IPS-NIHi11 (cell line): ENCODE measurements at regions not wholly inside any gene's neighbourhood (a gene's known extent, or its start where the extent isn't known, plus 50 kb on each side); places are given as distances from the start of the nearest gene placed in this dataset.
"Not testable (repeated sequence)": the region's sequence is repeated elsewhere in the genome, so short reads cannot be mapped to it uniquely, and the experiment has no call there.

Source experiments
- DNase-seq: peaks from one replicate; pipeline ENCODE4 v3.0.0; 2012; ENCODE audit warnings: mixed read lengths, low spot score

DNA sequence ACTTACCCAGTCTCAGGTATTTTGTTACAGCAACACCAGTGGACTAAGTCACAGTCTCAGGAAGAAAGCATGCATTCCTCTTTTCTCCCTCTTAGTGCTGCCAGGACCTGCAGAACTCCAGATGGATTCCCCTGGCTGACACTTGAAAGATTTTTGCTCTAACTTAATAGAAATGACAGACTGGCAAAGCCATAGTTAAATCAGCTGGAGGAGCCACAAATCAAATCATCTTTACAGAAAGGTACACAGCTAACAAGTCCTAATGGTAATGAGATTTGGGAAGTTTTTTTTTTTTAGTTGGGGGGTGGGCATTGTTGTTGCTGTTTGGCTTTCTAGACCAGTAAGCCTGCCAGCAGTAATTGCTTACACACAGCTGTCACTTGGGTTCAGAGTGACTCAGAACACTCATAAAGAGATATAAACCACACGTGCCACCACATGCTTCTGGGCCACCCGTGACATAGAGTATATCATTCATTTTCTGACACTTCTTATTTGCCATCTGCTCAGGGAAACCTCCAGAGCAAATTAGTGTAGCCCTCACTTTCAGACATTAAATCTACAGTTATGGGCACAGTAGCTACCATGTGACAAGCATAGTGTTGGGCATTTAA, 72.4 kb downstream of the FH start:
- no peak for DNase-seq

DNA sequence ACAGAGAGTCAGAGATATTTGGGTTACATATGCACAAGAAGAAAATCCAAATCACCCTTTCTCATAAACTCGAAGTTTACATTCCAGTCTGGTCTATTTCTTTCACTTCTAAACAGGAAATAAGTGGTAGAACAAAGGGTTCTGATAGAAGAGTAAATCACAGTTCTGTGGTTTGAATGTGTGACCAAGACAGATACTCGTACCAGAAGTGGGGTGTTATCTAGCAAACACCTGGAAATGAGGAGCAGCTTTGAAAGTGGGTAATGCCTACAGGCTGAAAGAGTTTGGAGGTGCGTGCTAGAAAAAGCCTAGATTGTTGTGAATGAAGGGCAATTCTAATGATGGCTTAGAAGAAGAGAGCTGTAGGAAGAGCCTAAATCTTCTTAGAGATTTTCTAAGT, 74.7 kb downstream of the FH start:
- DNase-seq, result no peak

DNA sequence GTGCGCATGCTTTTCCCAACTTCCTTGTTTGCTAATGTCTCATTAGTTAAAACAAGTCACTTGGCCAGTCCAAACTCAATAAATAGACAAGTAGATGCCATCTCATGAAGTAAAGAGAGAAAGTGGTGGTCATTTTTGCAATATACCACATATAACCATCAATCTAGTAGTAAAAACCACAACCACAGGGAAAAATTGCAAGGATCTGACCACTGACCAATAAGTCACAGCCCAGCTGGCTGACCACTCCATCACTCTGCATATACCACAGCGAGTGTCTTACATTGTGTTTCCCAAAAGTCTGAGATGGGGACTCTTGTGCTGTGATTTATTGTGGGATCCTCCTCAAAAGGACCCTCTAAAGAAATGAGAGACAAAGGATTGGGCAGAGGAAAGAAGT, 76.0 kb downstream of the FH start:
- DNase-seq, result no peak

DNA sequence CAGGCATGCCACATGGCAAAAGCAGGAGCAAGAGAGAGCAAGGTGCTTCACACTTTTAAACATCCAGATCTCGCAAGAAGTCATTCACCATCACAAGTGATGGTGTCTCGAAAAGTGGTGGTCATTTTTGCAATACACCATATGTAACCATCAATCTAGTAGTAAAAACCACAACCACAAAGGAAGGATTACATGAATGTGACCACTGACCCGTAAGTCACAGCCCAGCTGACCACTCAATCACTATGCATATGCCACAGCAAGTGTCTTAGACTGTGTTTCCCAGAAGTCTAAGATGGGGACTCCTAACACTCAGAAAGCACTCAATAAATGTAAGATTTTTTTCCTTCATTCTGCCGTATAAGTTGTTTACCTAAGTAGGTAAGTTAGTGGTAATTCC, 76.9 kb downstream of the FH start:
- no peak for DNase-seq

DNA sequence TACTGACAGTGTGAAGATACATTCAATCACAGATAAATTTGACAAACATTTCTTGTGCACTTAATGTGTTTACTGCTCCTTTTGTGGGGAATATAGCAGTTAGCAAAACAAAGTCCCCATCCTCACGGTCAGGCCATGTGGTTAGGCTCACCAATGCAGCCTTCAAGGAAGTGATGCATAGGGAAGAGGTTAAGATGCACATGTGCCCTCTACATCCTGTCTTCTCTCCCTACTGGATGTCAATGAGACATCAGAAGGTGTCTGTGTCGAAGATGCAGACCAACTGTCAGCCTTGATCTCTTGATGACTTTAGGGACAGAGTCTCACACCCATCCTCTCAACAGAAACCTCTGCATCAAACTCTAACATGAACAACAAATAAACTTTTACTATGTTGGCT, 78.7 kb downstream of the FH start:
- no peak for DNase-seq

DNA sequence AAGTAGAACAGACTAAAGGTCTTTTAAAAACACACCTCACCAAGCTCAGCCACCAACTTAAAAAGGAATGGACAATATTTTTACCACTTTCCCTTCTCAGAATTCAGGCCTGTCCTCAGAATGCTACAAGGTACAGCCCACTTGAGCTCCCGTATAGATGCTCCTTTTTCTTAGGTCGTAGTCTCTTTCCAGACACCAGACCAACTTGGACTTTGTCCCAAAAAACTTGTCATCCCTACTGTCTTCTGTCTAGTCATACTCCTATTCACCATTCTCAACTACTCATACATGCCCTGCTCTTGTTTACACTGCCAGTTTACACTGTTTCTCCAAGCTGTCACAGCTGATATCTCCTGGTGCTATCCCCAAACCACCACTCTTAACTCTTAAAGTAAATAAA, 80.9 kb downstream of the FH start:
- DNase-seq, result not testable (repeated sequence)

DNA sequence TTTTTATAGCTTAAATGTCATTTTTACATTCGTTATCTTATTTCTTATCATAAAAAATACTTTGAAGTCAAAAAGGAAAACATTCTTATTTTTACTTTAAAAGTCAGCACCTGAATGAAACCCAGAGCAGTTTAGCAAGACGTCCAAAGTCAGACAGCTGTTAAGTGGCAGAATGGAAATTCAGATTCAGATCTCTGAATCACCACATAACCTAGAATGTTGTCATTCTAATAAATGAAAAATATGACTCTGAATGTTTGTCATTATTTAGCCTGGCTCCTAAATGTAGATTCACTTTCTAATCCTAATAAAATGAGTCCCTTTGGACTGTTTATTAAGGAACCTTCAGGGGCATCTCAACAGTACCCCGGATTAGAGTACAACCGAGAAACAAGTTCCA, 75.2 kb upstream of the RGS7 start:
- no peak for DNase-seq

DNA sequence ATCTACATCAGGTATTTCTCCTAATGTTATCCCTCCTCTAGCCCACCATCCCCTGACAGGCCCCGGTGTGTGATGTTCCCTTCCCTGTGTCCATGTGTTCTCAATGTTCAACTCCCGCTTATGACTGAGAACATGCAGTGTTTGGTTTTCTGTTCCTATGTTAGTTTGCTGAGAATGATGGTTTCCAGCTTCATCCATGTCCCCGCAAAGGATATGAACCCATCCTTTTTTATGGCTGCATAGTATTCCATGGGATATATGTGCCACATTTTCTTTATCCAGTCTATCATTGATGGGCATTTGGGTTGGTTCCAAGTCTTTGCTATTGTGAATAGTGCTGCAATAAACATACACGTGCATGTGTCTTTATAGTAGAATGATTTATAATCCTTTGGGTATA, 68.1 kb upstream of the RGS7 start:
- DNase-seq, result not testable (repeated sequence)

DNA sequence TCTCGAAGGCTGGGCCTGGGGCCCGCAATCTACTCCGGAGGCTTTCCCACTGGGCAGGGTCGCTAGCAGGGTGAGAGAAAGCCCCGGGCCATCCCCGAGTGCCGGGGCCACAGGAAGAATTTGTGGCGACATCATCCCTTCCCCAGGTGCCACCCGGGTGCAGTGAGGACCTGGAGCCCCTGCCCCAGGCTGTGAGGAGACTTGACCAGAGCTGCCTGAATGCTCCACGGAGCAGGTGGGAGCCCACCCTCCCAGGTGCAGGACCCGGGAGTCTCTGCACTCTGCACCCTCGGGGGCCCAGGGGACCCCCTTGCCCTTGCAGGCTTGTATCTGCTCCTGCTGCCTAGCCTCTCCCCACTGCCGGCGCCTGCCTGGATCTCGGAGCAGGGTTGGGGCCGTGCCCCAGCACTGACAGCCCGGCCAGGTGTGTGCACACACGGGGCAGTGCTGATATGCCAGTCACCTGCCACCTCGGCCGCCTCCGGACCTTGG, 67.5 kb upstream of the RGS7 start:
- DNase-seq, result no peak

DNA sequence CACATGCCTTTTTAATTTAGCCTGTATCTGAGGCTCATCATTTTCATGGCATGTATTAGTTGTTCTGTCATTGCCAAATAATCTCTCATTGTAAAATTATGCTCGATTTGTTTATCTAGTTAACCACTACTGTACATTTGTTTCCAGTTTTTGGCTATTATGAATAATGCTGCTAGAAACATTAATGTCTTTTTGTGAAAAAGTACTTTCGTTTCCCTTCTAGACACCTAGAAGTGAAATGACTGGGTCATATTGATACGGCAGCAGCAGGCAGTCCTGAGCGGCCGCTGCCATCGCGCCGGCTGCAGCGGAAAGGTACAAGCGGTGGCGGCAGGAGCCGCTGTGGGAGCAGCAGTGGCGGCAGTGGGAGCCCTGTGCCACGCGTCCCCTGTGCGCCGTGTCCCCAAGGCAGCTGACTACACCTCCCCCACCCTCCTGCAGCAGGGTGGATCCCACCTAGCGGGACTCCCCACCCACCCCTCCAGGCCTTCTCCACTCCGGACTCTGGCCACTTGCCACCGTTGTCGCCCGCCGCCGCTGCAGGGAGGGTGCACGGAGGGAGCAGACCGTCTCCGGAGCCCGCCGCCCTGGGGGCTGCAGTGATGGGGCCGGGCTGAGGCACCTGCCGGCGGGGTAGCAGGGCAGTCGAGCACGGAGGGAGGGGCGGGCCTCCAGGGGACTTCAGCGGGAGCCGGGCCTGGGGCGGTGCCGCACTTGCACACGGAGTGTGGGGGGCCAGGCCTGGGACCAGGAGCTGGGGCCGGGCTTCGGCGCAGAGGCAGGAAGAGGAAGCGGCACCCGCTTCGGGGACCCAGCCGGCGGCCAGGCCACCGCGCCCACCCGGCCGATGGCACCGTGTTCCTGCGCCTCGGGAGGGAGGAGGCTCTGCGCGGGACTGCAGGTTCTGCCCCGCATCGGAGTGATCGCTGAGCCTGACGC, 66.8 kb upstream of the RGS7 start:
- DNase-seq, result peak; percentile 60

DNA sequence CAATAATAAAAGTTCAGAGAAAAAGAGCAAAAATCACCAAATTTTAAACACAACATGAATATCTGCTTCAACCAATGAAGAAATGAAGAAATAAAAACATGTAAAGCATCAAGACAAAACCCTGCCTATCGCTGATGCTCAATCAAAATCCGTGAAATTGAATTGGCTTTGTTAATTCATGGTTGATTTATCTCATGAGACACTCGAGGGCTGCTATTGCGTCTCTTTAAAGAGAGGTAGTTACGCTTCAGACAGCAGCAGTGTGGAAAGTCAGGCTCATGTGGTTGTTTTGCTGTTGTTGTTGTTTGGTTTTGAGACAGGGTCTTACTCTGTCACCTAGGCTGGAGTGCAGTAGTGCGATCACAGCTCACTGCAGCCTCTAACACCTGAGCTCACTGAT, 65.5 kb upstream of the RGS7 start:
- no peak for DNase-seq

DNA sequence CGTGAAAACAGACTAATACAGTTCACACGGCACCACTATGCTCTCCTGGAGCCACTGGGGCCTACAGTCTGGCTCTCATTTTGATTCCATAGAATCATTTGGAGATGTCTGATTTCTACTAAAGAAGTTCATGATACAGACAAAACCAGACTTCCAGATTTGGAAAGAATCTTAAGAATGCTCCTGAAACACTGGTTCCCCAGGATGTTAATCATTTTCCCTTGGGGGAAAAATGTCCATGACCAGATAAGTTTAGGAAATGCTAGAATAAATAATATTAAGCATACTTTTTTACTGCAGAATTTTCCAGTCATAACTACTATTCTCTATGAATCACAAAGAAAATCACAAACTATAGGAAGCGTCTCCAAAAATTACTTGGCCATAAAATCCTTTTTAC, 63.0 kb upstream of the RGS7 start:
- no peak for DNase-seq

DNA sequence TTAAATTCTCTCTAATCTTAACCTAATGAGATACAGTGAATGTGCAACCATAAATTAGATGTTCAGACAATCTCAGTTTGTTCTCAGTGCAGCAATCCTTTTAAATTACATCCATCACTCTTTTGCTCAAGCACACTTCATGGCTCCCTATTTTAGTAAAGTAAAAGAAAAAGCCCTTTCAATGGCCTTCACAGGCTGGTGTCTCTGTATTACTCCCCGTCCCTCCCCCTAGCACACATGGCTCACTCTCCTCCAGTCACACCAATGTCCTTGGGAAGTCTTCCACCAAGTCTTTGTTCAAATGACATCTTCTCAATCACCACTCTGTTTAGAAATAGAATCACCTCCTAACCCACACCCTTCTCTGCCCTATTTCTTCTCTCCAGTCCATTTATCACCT, 60.3 kb upstream of the RGS7 start:
- no peak for DNase-seq

DNA sequence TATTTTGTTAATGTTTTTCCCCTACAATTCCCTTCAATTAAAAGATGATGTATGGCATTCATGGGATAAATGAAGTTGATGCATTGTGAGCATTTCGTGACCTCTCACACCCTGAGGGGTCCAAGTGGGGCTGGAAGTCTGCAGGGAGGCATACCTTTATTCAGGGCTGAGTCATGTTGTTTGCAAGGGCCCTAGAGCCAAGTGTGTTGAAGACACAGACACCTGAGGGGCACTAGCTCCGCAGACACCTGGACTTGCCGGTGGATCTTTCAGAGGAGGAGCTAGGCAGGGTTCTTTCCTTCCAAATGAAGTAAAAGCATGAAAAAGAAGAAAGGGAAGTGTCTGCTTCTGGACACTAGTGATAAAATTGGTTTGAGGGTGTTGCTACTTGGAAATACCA, 57.0 kb upstream of the RGS7 start:
- DNase-seq, result no peak

DNA sequence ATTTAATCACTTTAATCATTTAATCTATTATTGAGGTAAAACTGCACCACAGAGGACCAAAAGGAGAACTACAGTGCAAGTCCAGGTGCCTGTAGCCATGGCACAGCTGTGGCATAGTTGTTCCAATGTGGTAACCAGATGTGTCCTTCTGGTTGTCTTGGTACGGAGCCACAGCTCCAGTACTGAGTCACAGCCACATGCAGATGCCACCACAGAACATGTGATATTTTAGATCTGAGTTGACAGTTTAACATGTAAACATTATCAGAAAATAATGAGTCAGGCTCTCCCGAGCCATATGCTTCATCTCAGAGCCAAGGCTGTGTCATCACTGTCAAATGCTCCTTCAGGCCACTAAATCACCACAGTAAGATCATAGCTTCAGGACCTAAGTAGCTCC, 56.4 kb upstream of the RGS7 start:
- DNase-seq, result no peak

DNA sequence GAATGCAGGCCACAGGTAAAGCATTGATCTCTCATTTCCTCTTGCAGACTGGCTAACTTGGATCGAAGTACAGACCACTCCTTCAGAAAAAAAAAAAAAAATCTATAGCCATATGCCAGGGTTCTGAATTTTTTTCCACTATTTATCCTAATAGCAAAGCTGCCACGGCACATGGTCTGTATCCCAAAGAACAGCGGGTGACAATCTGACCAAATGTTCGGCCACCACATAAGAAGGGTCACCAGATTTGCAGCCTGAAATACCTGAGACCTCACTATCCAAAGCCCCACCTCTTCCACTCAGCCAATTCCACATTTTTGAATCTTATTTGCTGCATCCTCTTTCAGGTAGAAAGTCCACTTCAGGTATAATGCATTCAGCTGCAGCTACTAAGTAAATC, 55.6 kb upstream of the RGS7 start:
- DNase-seq, result no peak

DNA sequence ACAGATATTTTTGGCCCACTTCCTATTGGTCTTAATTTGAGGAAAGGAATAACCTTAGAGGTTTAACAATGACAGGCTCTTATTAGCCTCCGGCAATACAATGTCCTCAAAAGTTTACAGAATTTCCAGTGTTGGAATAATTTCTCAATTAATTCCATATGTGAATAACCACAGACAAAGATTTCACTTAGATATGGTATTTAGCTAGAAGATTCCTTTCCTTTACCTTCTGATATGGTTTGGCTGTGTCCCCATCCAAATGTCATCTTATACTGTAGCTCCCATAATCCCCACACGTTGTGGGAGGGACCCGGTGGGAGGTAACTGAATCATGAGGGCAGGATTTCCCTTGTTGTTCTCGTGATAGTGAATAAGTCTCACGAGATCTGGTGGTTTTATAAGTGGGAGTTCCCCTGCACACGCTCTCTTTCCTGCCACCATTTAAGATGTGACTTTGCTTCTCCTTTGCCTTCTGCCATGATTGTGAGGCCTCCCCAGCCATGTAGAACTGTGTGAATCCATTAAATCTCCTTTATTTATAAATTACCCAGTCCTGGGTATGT, 54.9 kb upstream of the RGS7 start:
- no peak for DNase-seq

DNA sequence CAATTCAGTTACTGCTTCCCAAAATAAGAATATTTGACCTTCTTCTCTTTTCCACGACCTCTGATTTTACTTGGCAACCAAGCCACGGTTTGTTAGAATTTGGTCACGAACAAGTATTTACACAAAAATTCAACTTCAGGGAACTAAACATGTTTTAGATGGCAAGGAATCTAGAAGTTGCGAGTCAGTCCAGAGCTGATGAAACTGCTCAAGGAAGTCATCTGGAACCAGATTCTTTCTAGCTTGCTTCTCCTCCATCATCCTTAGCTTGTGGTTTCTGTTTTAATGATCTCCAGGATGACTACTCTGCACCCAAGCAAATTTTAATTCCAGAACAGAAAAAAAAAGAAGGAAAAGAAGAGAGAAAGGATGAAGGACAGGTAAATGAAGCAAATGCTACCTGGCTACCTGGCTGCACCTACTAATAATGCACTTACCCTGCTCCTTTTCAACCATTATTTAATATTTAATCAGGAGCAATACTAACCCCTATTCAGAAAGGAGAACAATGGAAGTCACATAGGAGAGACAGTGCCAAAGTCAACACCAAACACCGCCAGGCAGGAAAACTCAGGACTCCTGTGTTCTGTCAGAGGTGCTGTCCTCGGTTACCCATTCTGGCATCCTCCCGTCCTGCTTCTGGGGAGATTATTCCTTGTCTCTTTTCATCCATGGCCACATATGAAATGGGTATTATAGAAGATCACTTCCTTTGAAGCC, 54.2 kb upstream of the RGS7 start:
- DNase-seq, result no peak

DNA sequence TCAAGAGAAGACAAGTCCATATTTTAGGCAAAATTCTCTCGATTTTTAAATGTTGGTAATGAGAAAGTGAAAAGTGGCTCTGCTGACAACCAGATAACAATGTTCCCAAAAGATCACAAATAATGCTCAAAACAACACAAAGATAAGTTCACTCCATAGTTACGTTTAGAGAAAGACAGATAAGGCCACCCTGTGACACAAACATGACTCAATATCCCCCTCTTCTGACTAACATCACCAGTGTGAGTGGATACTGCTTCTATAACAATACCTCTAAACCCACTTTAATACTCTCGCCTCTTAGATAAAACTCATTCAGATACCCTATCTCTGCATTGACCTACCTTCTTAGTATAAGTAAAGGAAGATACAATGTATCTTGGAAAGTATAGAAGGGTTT, 51.2 kb upstream of the RGS7 start:
- no peak for DNase-seq
